SK-N-SH (cell line): ENCODE measurements at regions not wholly inside any gene's neighbourhood (a gene's known extent, or its start where the extent isn't known, plus 50 kb on each side); places are given as distances from the start of the nearest gene placed in this dataset.

Source experiments
- CTCF ChIA-PET: fragments of 300-600, 350-600 bp; formaldehyde crosslinking; extraction: SDS; loops from one replicate; lab custom pipeline; 2021; lab: Yijun Ruan, JAX
- POLR2A ChIA-PET: fragments of 350-600 bp; sonication (Branson Sonifier 250); formaldehyde crosslinking; extraction: SDS; loops from one replicate; lab custom pipeline; 2020; ENCODE audit warnings: antibody characterized with exemption, inconsistent platforms; lab: Yijun Ruan, JAX
- DNase-seq: peaks from one replicate; pipeline ENCODE4 v3.0.0; 2012
- H2AFZ ChIP-seq: fragments of 200-600 bp; sonication (generic); 2 replicates; pipeline ENCODE4 v1.8.1; 2016; ENCODE audit warnings: antibody characterized with exemption, mild to moderate bottlenecking, low read depth
- H3F3A ChIP-seq: fragments of 200-600 bp; sonication (generic); replicated peaks from 2 replicates; pipeline ENCODE3; 2016; ENCODE audit warnings: antibody characterized with exemption, mild to moderate bottlenecking; ENCODE audit not compliant: insufficient read depth
- H3K27ac ChIP-seq, 2 experiments: fragments of 200-500 bp in 1 of 2; fragments of 200-600 bp in 1 of 2; sonication (Bioruptor generic) in 1 of 2; sonication (generic), shearing (Covaris generic) in 1 of 2; 2 replicates each; pipeline versions ENCODE4 v1.5.1 to v1.6.1; 2014 to 2016; ENCODE audit warnings: low read depth in 2 of 2, inconsistent platforms in 1 of 2, low read length in 1 of 2, mild to moderate bottlenecking in 1 of 2, mixed read lengths in 1 of 2
- H3K27me3 ChIP-seq: fragments of 200-600 bp; sonication (generic), shearing (Covaris generic); 2 replicates; pipeline ENCODE4 v1.6.1; 2016; ENCODE audit warnings: mixed run types; ENCODE audit not compliant: insufficient read depth
- H3K36me3 ChIP-seq, 2 experiments: fragments of 200-500 bp in 1 of 2; fragments of 200-600 bp in 1 of 2; sonication (Bioruptor generic) in 1 of 2; sonication (generic) in 1 of 2; replicated peaks in 1 of 2; 2 replicates each; pipeline versions ENCODE3 to v1.5.1; 2014 to 2016; ENCODE audit warnings: low read length in 1 of 2, mild to moderate bottlenecking in 1 of 2; ENCODE audit not compliant: insufficient read depth in 2 of 2, control insufficient read depth in 1 of 2
- H3K4me1 ChIP-seq, 2 experiments: fragments of 200-500 bp in 1 of 2; fragments of 200-600 bp in 1 of 2; sonication (Bioruptor generic) in 1 of 2; sonication (generic), shearing (Covaris generic) in 1 of 2; 2 replicates each; pipeline versions ENCODE4 v1.5.1 to v1.6.1; 2014 to 2016; ENCODE audit warnings: low read depth in 1 of 2, low read length in 1 of 2, mixed run types in 1 of 2; ENCODE audit not compliant: insufficient read depth in 2 of 2, control insufficient read depth in 1 of 2
- H3K4me2 ChIP-seq: fragments of 200-600 bp; sonication (generic), shearing (Covaris generic); 2 replicates; pipeline ENCODE4 v1.6.1; 2017; ENCODE audit warnings: mixed run types
- H3K4me3 ChIP-seq, 2 experiments: fragments of 200-500 bp in 1 of 2; fragments of 200-600 bp in 1 of 2; sonication (Bioruptor generic) in 1 of 2; sonication (generic), shearing (Covaris generic) in 1 of 2; 2 replicates each; pipeline versions ENCODE4 v1.5.1 to v1.8.1; 2014 to 2016; ENCODE audit warnings: low read depth in 2 of 2, inconsistent platforms in 1 of 2, low read length in 1 of 2, mild to moderate bottlenecking in 1 of 2, mixed read lengths in 1 of 2, moderate library complexity in 1 of 2
- H3K79me2 ChIP-seq: fragments of 200-600 bp; sonication (generic); 2 replicates; pipeline ENCODE4 v1.8.1; 2017; ENCODE audit warnings: mild to moderate bottlenecking; ENCODE audit not compliant: insufficient read depth
- H3K9ac ChIP-seq: fragments of 200-600 bp; sonication (generic); 2 replicates; pipeline ENCODE4 v1.6.1; 2017; ENCODE audit warnings: mixed run types
- H3K9me2 ChIP-seq: fragments of 200-600 bp; sonication (generic); 2 replicates; pipeline ENCODE4 v1.6.1; 2017; ENCODE audit warnings: mixed run types
- H3K9me3 ChIP-seq: fragments of 200-600 bp; sonication (generic); 2 replicates; pipeline ENCODE4 v1.6.1; 2017; ENCODE audit warnings: mixed run types, mild to moderate bottlenecking, moderate library complexity
- H4K20me1 ChIP-seq: fragments of 200-600 bp; sonication (generic); 2 replicates; pipeline ENCODE4 v1.6.1; 2017; ENCODE audit warnings: mild to moderate bottlenecking, mixed run types; ENCODE audit not compliant: insufficient read depth
- CHD2 ChIP-seq: fragments of 150-350 bp; IDR thresholded peaks from 2 replicates; pipeline ENCODE4 v1.6.1; 2018; ENCODE audit warnings: low read length; ENCODE audit not compliant: partially characterized antibody
- EP300 ChIP-seq, 2 experiments: IDR thresholded peaks; 2 replicates each; pipeline versions ENCODE4 v1.4.0 to v1.6.1; 2012; ENCODE audit warnings: borderline replicate concordance in 1 of 2, low read depth in 1 of 2, low read length in 1 of 2
- FOSL2 ChIP-seq: IDR thresholded peaks from 2 replicates; pipeline ENCODE4 v1.4.0; 2012; ENCODE audit warnings: low read depth, mild to moderate bottlenecking, moderate library complexity, borderline replicate concordance
- FOXJ3 ChIP-seq: sonication (generic); formaldehyde crosslinking; IDR thresholded peaks from 2 replicates; pipeline ENCODE4 v1.5.1; 2020; ENCODE audit warnings: mild to moderate bottlenecking, missing genetic modification reagents
- GABPA ChIP-seq: IDR thresholded peaks from 2 replicates; pipeline ENCODE4 v1.4.0; 2012; ENCODE audit warnings: low read depth, mild to moderate bottlenecking
- GATA2 ChIP-seq: sonication (generic); formaldehyde crosslinking; IDR thresholded peaks from 2 replicates; pipeline ENCODE4 v1.5.0; 2020; ENCODE audit warnings: mild to moderate bottlenecking, missing genetic modification reagents
- IRF3 ChIP-seq: fragments of 150-350 bp; IDR thresholded peaks from 2 replicates; pipeline ENCODE4 v1.6.1; 2016; ENCODE audit warnings: mild to moderate bottlenecking, low read depth, low read length
- JUND ChIP-seq: IDR thresholded peaks from 2 replicates; pipeline ENCODE4 v1.4.0; 2012
- MAX ChIP-seq: IDR thresholded peaks from 2 replicates; pipeline ENCODE4 v1.4.0; 2012; ENCODE audit warnings: low read depth
- MXI1 ChIP-seq: IDR thresholded peaks from 2 replicates; pipeline ENCODE4 v1.6.1; 2012; ENCODE audit warnings: mild to moderate bottlenecking, low read depth, low read length, improper control_type of control experiment
- POLR2AphosphoS5 ChIP-seq: IDR thresholded peaks from 2 replicates; pipeline ENCODE4 v1.6.1; 2012; ENCODE audit warnings: low read depth, low read length
- RCOR1 ChIP-seq: fragments of 150-350 bp; IDR thresholded peaks from 2 replicates; pipeline ENCODE4 v1.6.1; 2017; ENCODE audit warnings: antibody characterized with exemption, low read length
- REST ChIP-seq: IDR thresholded peaks from 2 replicates; pipeline ENCODE4 v1.6.1; 2012; ENCODE audit warnings: mild to moderate bottlenecking, low read depth, low read length, moderate library complexity
- RFX5 ChIP-seq: IDR thresholded peaks from 2 replicates; pipeline ENCODE4 v1.6.1; 2012; ENCODE audit warnings: mild to moderate bottlenecking, improper control_type of control experiment, low read length
- SIN3A ChIP-seq: IDR thresholded peaks from 2 replicates; pipeline ENCODE4 v1.6.1; 2012; ENCODE audit warnings: low read depth, mild to moderate bottlenecking, low read length, moderate library complexity, borderline replicate concordance
- TAF1 ChIP-seq: IDR thresholded peaks from 2 replicates; pipeline ENCODE4 v1.6.1; 2012; ENCODE audit warnings: low read depth, mild to moderate bottlenecking, low read length, moderate library complexity, borderline replicate concordance
- TCF12 ChIP-seq: IDR thresholded peaks from 2 replicates; pipeline ENCODE4 v1.4.0; 2012
- YY1 ChIP-seq: IDR thresholded peaks from 2 replicates; pipeline ENCODE4 v1.4.0; 2012; ENCODE audit warnings: low read depth, mild to moderate bottlenecking
- WGBS: methylation state at CpG from one replicate; pipeline ENCODE4 v1.1.6; 2017; ENCODE audit warnings: low lambda C conversion rate; 5-methylcytosine and 5-hydroxymethylcytosine counted together
- TF ChIP-seq, protein P1 (sequence below): IDR thresholded peaks from 2 replicates; pipeline ENCODE4 v1.4.0; 2012; ENCODE audit warnings: low read depth, borderline replicate concordance
- TF ChIP-seq, protein P2 (sequence below): IDR thresholded peaks from 2 replicates; pipeline ENCODE4 v1.4.0; 2012; ENCODE audit warnings: low read depth, borderline replicate concordance

DNA sequence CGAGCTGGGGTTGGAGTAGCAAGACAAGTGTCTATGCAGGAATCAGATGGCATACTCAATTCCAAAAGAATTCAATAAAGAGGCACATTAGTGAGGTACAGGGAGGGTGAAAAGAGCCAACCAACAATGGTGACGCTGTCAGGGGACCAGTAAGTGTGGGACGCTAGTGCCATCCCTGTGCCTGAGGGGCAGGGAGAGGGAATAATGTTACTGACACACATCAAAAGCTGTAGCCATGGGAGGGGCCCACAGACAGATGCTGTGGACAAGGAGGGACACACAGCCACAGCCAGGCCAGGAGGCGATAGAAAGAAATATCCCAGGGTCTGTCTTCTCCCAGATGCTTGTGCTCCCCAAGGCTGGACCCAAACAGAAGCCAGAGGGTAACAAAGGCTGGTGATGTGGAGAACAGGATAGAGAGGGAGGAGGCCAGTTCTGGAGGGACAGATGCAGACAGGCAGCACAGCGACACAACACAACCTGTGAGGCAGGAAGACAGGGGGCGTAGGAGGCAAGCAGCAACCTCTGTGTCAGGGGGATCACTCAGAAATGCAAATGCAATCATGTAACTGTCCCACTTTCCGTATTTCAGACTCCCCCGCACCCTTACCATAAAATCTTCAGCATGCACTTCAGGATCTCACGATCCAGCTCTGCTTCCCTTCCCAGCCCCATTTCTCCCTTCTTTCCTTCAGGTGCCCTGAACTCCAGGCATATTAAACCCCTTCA is 240.5 kb upstream of the FZD8 start (continued):
- TF ChIP-seq EP300 (IDR thresholded peaks at IDR 0.05; ENCODE audit: borderline replicate concordance in 1 of 2, low read depth in 1 of 2, low read length in 1 of 2) (no peak), GABPA (no peak)

DNA sequence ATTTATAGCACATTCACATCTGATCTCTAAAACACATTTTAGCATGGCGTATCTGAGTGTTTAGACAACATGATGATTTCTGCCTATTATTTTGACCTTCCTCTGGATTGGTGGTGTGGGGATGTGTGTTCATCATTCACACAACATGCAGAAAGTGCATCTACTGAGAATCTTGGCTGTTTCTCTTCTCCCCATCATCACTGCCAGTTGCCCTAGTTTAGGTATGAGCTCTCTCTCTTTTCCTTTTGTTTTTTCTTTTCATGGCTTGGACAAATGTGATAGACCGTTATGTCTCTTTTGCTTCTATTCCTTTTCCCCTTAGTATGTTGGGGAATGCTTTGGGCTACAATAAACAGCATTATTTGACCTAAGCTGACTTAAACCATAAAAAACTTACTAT is 239.2 kb upstream of the FZD8 start:
- no peaks in the 10 kb centered on the region for H3K79me2 ChIP-seq
- CTCF ChIA-PET, result no interaction called here

More for the DNA sequence above, 239.2 kb upstream of the FZD8 start:
- Histone ChIP-seq H3F3A (no peaks in the 10 kb centered on the region), H3K9me3 (no peaks in the 10 kb centered on the region), H3K4me1 (no peaks in the 10 kb centered on the region), H3K9ac (no peak overlapping the region), H3K9me2 (no peaks in the 10 kb centered on the region), H3K27me3 (no peaks in the 10 kb centered on the region), H2AFZ (no peak overlapping the region), H3K36me3 (no peaks in the 10 kb centered on the region), H3K4me2 (no peak overlapping the region), H4K20me1 (no peaks in the 10 kb centered on the region), H3K27ac (no peak overlapping the region), H3K4me3 (no peak overlapping the region)
- DNase-seq, result no peak
- TF ChIP-seq SIN3A (no peak), FOXJ3 (CRISPR knock-in tag) (no peak), RFX5 (no peak), YY1 (no peak), JUND (no peak), MAX (no peak), MXI1 (no peak), EP300 (IDR thresholded peaks at IDR 0.05; ENCODE audit: borderline replicate concordance in 1 of 2, low read depth in 1 of 2, low read length in 1 of 2) (no peak), FOSL2 (no peak), CHD2 (no peak), GATA2 (CRISPR knock-in tag) (no peak), TAF1 (no peak), REST (no peak), POLR2AphosphoS5 (no peak), IRF3 (no peak), TCF12 (no peak), RCOR1 (no peak)
- TF ChIP-seq, protein P1, sequence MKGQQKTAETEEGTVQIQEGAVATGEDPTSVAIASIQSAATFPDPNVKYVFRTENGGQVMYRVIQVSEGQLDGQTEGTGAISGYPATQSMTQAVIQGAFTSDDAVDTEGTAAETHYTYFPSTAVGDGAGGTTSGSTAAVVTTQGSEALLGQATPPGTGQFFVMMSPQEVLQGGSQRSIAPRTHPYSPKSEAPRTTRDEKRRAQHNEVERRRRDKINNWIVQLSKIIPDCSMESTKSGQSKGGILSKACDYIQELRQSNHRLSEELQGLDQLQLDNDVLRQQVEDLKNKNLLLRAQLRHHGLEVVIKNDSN, result no peak
- TF ChIP-seq, protein P2, sequence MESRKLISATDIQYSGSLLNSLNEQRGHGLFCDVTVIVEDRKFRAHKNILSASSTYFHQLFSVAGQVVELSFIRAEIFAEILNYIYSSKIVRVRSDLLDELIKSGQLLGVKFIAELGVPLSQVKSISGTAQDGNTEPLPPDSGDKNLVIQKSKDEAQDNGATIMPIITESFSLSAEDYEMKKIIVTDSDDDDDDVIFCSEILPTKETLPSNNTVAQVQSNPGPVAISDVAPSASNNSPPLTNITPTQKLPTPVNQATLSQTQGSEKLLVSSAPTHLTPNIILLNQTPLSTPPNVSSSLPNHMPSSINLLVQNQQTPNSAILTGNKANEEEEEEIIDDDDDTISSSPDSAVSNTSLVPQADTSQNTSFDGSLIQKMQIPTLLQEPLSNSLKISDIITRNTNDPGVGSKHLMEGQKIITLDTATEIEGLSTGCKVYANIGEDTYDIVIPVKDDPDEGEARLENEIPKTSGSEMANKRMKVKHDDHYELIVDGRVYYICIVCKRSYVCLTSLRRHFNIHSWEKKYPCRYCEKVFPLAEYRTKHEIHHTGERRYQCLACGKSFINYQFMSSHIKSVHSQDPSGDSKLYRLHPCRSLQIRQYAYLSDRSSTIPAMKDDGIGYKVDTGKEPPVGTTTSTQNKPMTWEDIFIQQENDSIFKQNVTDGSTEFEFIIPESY, result no peak
- POLR2A ChIA-PET, result no interaction called here
- 89% methylated on average over 2 of the region's 2 CpGs for WGBS
